Keratinocyte (primary cell): ENCODE measurements at regions not wholly inside any gene's neighbourhood (a gene's known extent, or its start where the extent isn't known, plus 50 kb on each side); places are given as distances from the start of the nearest gene placed in this dataset.

ENCODE experiments used
- EZH2 ChIP-seq: IDR thresholded peaks from one replicate; pipeline ENCODE4 v1.6.1; 2012; ENCODE audit warnings: inconsistent platforms, mild to moderate bottlenecking, low read length, moderate library complexity
- TF ChIP-seq, protein P1 (sequence below), 3 experiments: IDR thresholded peaks in 1 of 3; conservative IDR thresholded peaks in 1 of 3; optimal IDR thresholded peaks in 1 of 3; 2 replicates in 2 of 3; 3 replicates in 1 of 3; pipeline versions ENCODE3 to v1.5.1; 2011; ENCODE audit warnings: low read length in 3 of 3, mild to moderate bottlenecking in 3 of 3, moderate library complexity in 2 of 3, control low read depth in 1 of 3, inconsistent platforms in 1 of 3; ENCODE audit not compliant: insufficient read depth in 2 of 3; ENCODE audit errors: extremely low read depth in 1 of 3

DNA sequence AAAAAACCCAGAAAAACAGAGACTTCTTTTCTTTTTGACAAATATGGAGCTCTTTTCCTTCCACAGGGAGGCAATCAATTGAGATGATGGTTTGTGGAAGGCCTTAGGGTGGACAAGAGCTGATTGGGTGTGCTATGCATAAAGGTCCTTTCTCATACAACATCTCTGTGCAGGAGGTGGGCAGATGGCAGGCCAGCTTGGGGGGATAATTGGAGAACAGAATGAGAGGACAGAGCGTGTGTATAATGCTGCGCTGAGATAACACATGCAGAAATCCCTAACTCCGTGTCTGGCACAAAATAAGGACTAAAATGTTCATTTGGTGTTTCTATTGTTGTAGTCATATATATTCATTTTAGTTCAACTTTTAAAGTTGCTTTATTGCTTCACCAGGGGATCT is 159.0 kb upstream of the MEF2C start:
- TF ChIP-seq, protein P1, sequence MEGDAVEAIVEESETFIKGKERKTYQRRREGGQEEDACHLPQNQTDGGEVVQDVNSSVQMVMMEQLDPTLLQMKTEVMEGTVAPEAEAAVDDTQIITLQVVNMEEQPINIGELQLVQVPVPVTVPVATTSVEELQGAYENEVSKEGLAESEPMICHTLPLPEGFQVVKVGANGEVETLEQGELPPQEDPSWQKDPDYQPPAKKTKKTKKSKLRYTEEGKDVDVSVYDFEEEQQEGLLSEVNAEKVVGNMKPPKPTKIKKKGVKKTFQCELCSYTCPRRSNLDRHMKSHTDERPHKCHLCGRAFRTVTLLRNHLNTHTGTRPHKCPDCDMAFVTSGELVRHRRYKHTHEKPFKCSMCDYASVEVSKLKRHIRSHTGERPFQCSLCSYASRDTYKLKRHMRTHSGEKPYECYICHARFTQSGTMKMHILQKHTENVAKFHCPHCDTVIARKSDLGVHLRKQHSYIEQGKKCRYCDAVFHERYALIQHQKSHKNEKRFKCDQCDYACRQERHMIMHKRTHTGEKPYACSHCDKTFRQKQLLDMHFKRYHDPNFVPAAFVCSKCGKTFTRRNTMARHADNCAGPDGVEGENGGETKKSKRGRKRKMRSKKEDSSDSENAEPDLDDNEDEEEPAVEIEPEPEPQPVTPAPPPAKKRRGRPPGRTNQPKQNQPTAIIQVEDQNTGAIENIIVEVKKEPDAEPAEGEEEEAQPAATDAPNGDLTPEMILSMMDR (optimal IDR thresholded peaks at IDR 0.05 in 1 of 3, IDR thresholded peaks at IDR 0.05 in 1 of 3, conservative IDR thresholded peaks at IDR 0.05 in 1 of 3; ENCODE audit: extremely low read depth in 1 of 3, insufficient read depth in 2 of 3, low read length in 3 of 3): no peak
- no peak for TF ChIP-seq EZH2
